ENCODE measurements at regions not wholly inside any gene's neighbourhood (a gene's known extent, or its start where the extent isn't known, plus 50 kb on each side); places are given as distances from the start of the nearest gene placed in this dataset.

DNA sequence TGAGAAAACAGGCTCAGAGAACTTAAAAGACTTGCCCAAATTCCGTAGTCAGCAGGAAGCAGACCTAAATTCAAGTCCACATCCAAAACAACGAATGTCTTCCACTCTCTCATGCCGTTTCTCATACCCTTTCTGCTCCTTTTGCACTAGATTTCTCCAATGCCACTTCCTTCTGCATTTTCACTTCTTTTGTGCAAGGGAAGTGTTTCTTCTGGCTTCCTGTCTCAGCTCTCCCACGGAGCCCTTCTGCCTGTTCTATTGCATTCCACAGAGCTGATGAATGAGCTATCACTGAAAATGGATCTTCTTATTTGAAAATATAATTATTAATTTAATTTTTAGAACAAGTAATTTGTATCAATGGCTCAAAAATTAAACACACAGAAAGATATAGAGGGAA is 56.1 kb upstream of the STK24 start:
- no peak overlapping the region for H3K27ac ChIP-seq
- in situ Hi-C loops (cut with HindIII; ENCODE audit: low pct_ligation_motif_present, low sequenced_read_pairs), result no loop called here
- TF ChIP-seq, protein P1, sequence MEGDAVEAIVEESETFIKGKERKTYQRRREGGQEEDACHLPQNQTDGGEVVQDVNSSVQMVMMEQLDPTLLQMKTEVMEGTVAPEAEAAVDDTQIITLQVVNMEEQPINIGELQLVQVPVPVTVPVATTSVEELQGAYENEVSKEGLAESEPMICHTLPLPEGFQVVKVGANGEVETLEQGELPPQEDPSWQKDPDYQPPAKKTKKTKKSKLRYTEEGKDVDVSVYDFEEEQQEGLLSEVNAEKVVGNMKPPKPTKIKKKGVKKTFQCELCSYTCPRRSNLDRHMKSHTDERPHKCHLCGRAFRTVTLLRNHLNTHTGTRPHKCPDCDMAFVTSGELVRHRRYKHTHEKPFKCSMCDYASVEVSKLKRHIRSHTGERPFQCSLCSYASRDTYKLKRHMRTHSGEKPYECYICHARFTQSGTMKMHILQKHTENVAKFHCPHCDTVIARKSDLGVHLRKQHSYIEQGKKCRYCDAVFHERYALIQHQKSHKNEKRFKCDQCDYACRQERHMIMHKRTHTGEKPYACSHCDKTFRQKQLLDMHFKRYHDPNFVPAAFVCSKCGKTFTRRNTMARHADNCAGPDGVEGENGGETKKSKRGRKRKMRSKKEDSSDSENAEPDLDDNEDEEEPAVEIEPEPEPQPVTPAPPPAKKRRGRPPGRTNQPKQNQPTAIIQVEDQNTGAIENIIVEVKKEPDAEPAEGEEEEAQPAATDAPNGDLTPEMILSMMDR (IDR thresholded peaks at IDR 0.05; ENCODE audit: low read depth, low read length, missing control alignments), result no peak
- peak; percentile 27 for DNase-seq
- H3K4me3 ChIP-seq (ENCODE audit: low read depth, low read length), result no peak overlapping the region
- H3K36me3 ChIP-seq (replicated peaks), result no peaks in the 10 kb centered on the region
- no peaks in the 10 kb centered on the region for H3K27me3 ChIP-seq (replicated peaks)

DNA sequence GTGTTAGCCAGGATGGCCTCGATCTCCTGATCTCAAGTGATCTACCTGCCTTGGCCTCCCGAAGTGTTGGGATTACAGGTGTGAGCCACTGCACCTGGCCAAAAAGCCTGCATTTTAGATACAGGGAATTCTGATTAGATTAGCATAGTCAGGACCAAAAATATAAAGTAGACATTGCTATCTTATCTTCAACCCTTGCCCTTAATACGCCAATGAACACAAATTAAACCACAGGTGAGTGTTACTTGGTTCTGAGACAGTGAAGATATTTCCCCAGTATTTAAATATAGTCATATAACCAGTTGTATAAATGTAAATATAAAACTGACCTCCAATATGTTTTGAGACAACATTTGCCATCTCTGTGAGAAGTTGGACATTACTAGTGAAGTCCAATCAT is 52.1 kb upstream of the STK24 start:
- Histone ChIP-seq H3K4me3 (ENCODE audit: low read depth, low read length) (no peak overlapping the region), H3K27ac (no peak overlapping the region), H3K36me3 (replicated peaks) (no peaks in the 10 kb centered on the region), H3K27me3 (replicated peaks) (no peaks in the 10 kb centered on the region)
- in situ Hi-C loops (cut with HindIII; ENCODE audit: low pct_ligation_motif_present, low sequenced_read_pairs), result no loop called here
- TF ChIP-seq, protein P1 (IDR thresholded peaks at IDR 0.05; ENCODE audit: low read depth, low read length, missing control alignments), result no peak
- no peak for DNase-seq
